Right ventricle myocardium superior (tissue), 1 donor: ENCODE measurements at regions not wholly inside any gene's neighbourhood (a gene's known extent, or its start where the extent isn't known, plus 50 kb on each side); places are given as distances from the start of the nearest gene placed in this dataset.
A peak's percentile ranks its signal among the peaks of the same experiment; 100 is the strongest.
"Not testable (repeated sequence)": the region's sequence is repeated elsewhere in the genome, so short reads cannot be mapped to it uniquely, and the experiment has no call there.

Experiments
- ATAC-seq: fragments of 200-7000 bp; cut with Tn5 transposase; one replicate; pipeline ENCODE4 v1.9.1; 2020; ENCODE audit warnings: mild to moderate bottlenecking; ENCODE audit not compliant: poor library complexity
- DNase-seq: peaks from one replicate; pipeline ENCODE4 v3.0.0-alpha.2; 2020
- intact Hi-C: fragments of 100-400 bp; cut with DNase I; formaldehyde crosslinking; loops from one replicate; pipeline ENCODE4 v1.11.2; 2022
- donor health status: DM: no; HTN: yes; CAD: no; lungs with severe emphysema.

DNA sequence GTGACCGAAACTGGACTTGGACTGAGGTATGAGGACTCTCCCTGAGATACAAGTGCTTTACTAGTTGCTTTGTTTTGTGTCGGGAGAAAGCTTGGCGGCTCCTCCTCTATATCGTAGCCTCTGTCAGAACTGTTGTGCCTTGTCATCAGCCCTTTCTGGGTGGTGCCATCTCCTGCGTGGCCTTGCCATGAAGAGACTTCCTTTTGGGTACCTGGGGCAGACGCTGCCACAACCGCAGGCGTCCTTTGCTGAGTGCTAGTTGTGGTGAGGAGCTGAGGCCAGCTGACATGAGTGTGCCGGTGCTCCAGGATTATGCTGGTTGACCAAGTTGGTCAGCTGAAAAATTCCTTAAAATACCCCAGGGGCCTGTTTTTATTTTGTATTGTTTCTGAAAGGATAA lies 124.5 kb downstream of the AKAP11 start:
- DNase-seq (peak; percentile 39), ATAC-seq (no peak)
- intact Hi-C loops = no loop called here

DNA sequence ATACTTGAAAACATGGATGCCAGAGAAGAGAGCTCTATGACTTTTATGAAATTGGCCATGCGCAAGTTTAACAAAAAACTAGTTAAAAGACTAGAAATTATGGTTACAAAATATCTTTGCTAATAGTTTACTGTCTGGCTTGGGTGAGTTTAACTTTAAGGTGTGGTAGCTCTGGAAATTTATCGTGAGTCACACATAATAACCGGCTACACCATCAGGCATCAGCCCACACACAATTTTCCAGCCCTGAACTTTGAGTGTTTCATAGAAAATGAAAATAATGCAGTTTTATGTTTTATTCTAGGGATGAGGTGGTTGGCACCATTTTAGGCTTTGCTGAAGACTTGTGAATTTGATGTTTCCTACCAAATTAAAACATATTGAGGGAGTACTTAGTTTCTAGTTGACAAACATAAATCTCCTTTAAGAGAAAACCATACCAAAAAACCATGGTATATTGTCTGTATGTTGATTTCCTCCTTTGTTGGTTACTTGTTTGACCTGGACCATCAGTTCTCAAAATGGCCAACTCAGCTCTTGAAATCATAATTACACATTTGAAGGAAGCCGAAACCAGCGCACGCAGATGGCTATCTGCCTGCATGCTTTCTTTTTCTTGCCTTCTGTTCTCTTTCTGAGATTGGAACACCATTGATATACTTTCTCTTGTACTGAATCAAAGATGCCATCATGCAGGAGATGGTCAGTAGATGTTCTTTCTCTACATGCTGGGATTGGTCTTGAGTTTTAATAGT lies 125.1 kb downstream of the AKAP11 start:
- DNase-seq (no peak), ATAC-seq (no peak)
- intact Hi-C loops = no loop called here

GRCh38 chr13:42398533-42398932 lies 126.6 kb downstream of the AKAP11 start:
- ATAC-seq (no peak), DNase-seq (no peak)
- intact Hi-C loops = no loop called here

GRCh38 chr13:42400188-42400833 lies 128.4 kb downstream of the AKAP11 start:
- no peak for ATAC-seq

DNA sequence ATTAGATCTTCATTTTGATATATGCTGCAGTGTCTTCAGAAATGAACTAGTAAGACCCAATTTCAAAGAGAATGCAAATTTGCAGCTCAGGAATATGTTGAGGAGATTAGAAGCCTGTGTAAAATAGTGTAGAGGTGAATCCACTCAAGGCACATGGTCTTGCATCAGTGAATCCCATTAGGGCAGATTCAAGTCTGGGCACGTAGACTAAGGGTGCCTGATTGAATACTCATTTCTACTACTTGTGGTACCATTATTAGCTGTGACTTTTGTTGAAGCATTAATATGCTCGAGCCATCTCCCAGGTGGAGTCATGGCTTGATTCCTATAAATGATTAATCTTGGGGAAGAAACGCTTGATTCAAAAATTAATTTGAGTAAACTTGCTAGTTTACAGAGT lies 129.4 kb downstream of the AKAP11 start:
- no peak for DNase-seq
- intact Hi-C loops = no loop called here

More at GRCh38 chr13:42400188-42400833, 128.4 kb downstream of the AKAP11 start:
- intact Hi-C loops = no loop called here
- no peak for DNase-seq

DNA sequence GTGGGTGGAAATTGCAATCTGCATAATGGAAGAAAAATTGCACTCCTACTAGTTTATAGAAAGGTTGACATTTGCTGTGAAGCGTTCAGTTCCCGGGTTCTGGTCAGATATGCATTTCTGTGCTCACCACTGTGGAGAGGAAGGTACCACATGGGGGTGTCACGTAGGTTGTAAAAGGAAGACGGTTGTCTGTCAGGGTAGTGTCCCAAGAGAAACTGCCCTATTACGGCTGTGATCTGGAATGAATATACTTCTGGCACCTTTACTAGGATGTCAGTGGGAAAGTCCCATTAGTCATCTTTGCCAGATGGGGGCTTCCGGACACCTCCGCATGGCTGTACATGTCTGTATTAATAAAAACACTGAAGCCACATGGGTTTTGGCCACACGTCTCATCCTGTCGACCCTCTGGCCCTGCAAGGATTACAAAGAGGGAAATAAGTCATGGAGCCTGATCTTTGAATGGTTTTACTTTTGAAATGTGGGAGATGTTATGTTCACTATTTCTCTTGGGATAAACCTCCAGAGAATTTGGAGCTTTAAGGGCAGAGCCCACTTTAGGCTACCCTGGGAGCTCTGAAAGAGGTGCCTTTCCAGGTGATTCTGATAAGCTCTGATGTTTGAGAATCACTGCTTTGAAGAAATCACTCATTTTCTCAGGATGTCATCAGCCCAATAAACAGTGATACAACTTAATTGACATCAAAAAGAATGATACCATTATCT lies 133.9 kb downstream of the AKAP11 start:
- no peak for ATAC-seq
- DNase-seq = no peak
- intact Hi-C loops = no loop called here

More for the DNA sequence above, 129.4 kb downstream of the AKAP11 start:
- no peak for ATAC-seq

- intact Hi-C loops = no loop called here
- DNase-seq (no peak), ATAC-seq (no peak)
These were observed 137.1 kb downstream of the AKAP11 start for GRCh38 chr13:42409075-42409474.

- DNase-seq (no peak), ATAC-seq (no peak)
These were observed 137.6 kb downstream of the AKAP11 start for GRCh38 chr13:42409551-42409950.

GRCh38 chr13:42412812-42413483 lies 141.0 kb downstream of the AKAP11 start:
- DNase-seq (no peak), ATAC-seq (no peak)
- intact Hi-C loops = no loop called here

More at GRCh38 chr13:42409551-42409950, 137.6 kb downstream of the AKAP11 start:
- intact Hi-C loops = no loop called here

- intact Hi-C loops = no loop called here
- DNase-seq (no peak), ATAC-seq (no peak)
These were observed 141.5 kb downstream of the AKAP11 start for GRCh38 chr13:42413484-42413815.

GRCh38 chr13:42417626-42418025 lies 145.7 kb downstream of the AKAP11 start:
- DNase-seq = no peak
- ATAC-seq = no peak
- intact Hi-C loops = no loop called here

- intact Hi-C loops = no loop called here
- DNase-seq (no peak), ATAC-seq (no peak)
These were observed 146.2 kb downstream of the AKAP11 start for GRCh38 chr13:42418184-42418583.

GRCh38 chr13:42420304-42420703 lies 148.4 kb downstream of the AKAP11 start:
- no peak for ATAC-seq
- DNase-seq = no peak
- intact Hi-C loops = no loop called here

DNA sequence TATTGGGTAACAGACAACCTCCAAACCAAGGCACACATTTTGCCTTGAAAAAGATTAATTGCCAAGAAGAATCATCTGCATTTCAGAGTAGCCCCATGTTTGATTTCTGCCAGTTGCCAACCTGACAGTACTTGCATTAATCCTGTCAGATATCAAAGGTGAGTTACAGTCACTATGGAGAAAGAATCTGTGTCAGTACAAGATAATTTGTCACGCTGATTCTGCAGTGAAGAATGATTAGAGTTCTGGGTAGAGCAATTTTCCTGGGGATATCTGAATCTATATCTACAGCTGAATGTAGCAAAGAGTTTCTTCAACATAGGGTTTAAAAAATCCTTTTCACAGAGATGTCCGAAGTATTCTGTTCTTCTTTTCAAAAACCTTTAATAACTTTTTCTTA lies 150.7 kb downstream of the AKAP11 start:
- ATAC-seq (no peak), DNase-seq (no peak)
- intact Hi-C loops = no loop called here

DNA sequence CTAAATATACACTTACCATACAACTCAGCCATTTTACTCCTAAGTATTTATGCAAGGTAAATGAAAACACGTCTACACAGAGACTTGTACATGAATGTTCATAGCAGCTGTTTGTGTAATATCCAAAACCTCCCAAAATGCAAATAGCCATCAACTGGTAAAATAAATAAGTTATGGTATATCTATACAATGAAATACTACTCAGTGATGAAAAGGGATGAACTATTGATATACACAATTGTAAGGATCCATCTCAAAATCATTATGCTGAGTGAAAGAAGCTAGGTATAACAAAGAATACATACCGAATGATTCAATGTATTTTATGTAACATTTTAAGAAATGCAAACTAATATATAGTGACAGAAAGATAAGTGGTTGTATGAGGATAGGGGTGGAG lies 149.8 kb upstream of the TNFSF11 start:
- ATAC-seq (no peak), DNase-seq (no peak)
- intact Hi-C loops = no loop called here

DNA sequence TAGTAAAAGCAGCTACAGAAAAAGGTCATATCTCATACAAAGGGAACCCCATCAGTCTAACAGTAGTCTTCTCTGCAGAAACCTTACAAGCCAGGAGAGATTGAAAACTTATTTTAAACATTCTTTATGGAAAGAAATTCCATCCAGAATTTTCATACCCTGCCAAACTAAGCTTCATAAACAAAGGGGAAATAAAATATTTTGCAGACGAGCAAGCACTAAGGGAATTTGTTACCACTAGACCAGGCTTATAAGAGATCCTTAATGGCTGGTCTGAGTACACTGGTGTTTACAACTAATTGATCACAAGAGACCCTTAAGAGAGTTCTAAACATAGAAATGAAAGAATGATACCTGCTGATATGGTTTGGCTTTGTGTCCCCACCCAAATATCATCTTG lies 128.6 kb upstream of the TNFSF11 start:
- DNase-seq (no peak), ATAC-seq (no peak)
- intact Hi-C loops = no loop called here

- DNase-seq, intact Hi-C loops, ATAC-seq: not testable (repeated sequence)
These were observed 127.4 kb upstream of the TNFSF11 start for GRCh38 chr13:42446597-42446996.

- no peak for ATAC-seq
- intact Hi-C loops = no loop called here
- DNase-seq = no peak
These were observed 120.8 kb upstream of the TNFSF11 start for GRCh38 chr13:42453091-42453645.

DNA sequence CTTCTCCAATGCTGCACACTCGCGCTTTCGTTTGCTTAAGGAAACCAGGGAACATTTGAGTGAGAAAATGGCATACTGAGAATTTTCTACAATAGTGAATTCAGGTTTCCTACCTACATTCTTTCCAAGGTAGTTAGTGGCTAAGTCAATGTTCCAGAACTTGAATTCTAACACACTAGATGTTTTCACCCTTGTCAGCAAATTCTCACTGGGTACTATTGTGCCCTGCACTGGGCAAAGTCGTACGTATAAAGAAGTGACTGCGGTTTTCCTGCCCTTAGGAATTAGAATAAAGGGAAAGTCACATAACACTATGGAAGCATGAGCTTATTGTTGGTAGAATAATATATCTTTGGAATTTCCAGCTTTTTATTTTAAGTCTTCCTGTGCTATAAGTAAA lies 119.2 kb upstream of the TNFSF11 start:
- ATAC-seq (no peak), DNase-seq (no peak)
- intact Hi-C loops = no loop called here
